Brain microvascular endothelial cell (primary cell): ENCODE measurements at regions not wholly inside any gene's neighbourhood (a gene's known extent, or its start where the extent isn't known, plus 50 kb on each side); places are given as distances from the start of the nearest gene placed in this dataset.

Experiments
- DNase-seq: peaks from one replicate; pipeline ENCODE4 v3.0.0-alpha.2; 2020
- H3K27ac ChIP-seq: fragments of 250-450 bp; sonication (Bioruptor Pico); 2 replicates; pipeline ENCODE4 v1.5.1; 2020; ENCODE audit warnings: mild to moderate bottlenecking, moderate library complexity
- H3K27me3 ChIP-seq: fragments of 250-450 bp; sonication (Bioruptor Pico); replicated peaks from 2 replicates; pipeline ENCODE4 v1.5.1; 2020; ENCODE audit warnings: mild to moderate bottlenecking
- H3K36me3 ChIP-seq: fragments of 250-450 bp; sonication (Bioruptor Pico); replicated peaks from 2 replicates; pipeline ENCODE4 v1.5.1; 2020; ENCODE audit warnings: mild to moderate bottlenecking
- H3K4me3 ChIP-seq: 2 replicates; pipeline ENCODE4 v1.5.1; 2011; ENCODE audit warnings: low read depth, mild to moderate bottlenecking, control low read depth, low read length, moderate library complexity
- in situ Hi-C: cut with HindIII; loops from 2 replicates; pipeline ENCODE4 v1.10.0; 2017; ENCODE audit warnings: low sequenced_read_pairs, low pct_ligation_motif_present
- TF ChIP-seq, protein P1 (sequence below): IDR thresholded peaks from 2 replicates; pipeline ENCODE4 v1.5.1; 2011; ENCODE audit warnings: low read depth, mild to moderate bottlenecking, moderate library complexity, low read length, control low read depth, inconsistent platforms; ENCODE audit errors: missing control alignments

GRCh38 chr18:78523850-78524249 lies 455.8 kb upstream of the SALL3 start:
- TF ChIP-seq, protein P1, sequence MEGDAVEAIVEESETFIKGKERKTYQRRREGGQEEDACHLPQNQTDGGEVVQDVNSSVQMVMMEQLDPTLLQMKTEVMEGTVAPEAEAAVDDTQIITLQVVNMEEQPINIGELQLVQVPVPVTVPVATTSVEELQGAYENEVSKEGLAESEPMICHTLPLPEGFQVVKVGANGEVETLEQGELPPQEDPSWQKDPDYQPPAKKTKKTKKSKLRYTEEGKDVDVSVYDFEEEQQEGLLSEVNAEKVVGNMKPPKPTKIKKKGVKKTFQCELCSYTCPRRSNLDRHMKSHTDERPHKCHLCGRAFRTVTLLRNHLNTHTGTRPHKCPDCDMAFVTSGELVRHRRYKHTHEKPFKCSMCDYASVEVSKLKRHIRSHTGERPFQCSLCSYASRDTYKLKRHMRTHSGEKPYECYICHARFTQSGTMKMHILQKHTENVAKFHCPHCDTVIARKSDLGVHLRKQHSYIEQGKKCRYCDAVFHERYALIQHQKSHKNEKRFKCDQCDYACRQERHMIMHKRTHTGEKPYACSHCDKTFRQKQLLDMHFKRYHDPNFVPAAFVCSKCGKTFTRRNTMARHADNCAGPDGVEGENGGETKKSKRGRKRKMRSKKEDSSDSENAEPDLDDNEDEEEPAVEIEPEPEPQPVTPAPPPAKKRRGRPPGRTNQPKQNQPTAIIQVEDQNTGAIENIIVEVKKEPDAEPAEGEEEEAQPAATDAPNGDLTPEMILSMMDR: no peak
- Histone ChIP-seq H3K27me3 (no peaks in the 10 kb centered on the region), H3K4me3 (no peak overlapping the region), H3K36me3 (no peaks in the 10 kb centered on the region), H3K27ac (no peak overlapping the region)
- no peak for DNase-seq
- in situ Hi-C loops: no loop called here

GRCh38 chr18:78525366-78526111 lies 454.1 kb upstream of the SALL3 start:
- H3K27me3 ChIP-seq: no peaks in the 10 kb centered on the region
- H3K27ac ChIP-seq: no peak overlapping the region
- in situ Hi-C loops: no loop called here
- DNase-seq: peak; percentile 5
- TF ChIP-seq, protein P1: no peak
- H3K4me3 ChIP-seq: no peak overlapping the region
- H3K36me3 ChIP-seq: no peaks in the 10 kb centered on the region

DNA sequence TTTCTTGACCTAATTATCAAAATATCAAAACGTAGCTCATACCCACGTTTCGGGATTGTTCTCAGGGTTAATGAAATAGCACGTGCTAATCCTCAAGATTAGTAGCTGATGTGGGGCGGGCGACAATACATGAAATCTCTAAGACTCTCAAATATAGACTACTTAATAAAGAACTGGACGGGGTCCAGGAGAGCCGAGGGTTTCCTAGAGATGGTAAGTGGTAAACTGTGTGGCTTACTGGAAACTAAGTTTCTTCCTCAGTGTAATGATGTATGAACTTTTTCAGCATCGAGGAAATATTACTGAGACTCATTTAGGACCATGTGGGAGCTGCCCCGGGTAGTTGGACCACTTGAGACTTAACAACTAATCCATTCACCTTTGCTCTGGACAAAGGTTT lies 453.3 kb upstream of the SALL3 start:
- in situ Hi-C loops: no loop called here
- TF ChIP-seq, protein P1: no peak
- DNase-seq: no peak
- H3K27me3 ChIP-seq: no peaks in the 10 kb centered on the region
- H3K36me3 ChIP-seq: no peaks in the 10 kb centered on the region
- H3K27ac ChIP-seq: no peak overlapping the region
- no peak overlapping the region for H3K4me3 ChIP-seq

DNA sequence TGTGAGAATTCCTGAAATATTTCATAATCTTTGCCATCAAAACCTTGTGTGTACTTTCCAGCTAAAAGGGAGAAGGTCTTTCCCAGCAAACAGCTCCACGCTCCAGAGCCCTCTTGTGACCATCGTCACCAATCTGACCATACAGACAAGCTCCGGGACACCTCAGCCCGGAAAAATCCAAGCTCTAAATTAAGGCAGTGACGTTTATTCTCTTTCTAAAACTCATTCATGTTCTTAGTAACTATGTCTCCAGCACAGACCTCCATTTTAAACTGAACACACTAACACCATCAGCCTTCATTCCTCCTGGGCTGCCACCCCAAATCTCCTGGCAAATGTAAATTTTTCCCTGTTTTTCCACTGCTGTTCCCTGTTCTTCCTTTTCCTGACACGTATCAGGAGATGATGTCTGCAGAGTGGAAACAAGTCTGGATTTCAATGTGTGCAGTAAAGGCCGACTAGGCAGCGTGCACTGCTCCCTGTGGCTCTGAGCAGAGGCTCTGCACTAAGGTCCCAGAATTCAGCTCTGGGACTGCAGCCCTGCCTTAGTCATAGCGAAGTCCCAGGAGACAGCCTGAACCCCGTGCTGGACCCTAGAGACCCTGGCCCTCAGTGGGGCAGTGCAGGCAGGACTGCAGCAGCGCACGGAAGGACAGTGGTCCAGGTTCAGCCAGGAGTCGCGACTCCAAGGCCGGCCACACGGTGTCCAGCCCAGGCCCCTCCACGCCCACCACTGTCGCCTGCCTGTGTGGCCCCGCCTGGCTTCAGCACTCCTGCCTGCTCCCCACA lies 452.5 kb upstream of the SALL3 start:
- no peak overlapping the region for H3K27ac ChIP-seq
- no peaks in the 10 kb centered on the region for H3K36me3 ChIP-seq
- DNase-seq: no peak
- no peak overlapping the region for H3K4me3 ChIP-seq
- TF ChIP-seq, protein P1: no peak
- in situ Hi-C loops: no loop called here
- H3K27me3 ChIP-seq: no peaks in the 10 kb centered on the region

DNA sequence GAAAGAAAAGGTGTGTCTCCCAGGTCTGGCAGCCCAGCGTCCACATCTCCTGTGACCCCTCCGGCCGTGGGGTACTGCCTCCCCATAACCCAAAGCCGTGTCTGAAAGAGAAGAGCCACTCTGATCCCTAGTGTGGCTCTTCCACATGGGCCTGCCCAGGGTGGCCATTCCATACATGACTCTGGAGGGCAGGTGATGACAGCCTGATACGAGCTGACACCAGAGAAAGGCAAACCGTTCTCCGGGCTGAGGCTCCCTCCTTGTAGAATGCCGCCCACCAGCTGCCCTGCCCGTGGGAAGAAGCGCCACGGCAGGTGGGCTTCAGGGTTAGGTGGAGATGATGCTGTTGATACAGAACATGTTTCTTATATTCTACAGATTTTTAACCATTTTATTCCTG lies 451.6 kb upstream of the SALL3 start:
- Histone ChIP-seq H3K27me3 (no peaks in the 10 kb centered on the region), H3K4me3 (no peak overlapping the region), H3K36me3 (no peaks in the 10 kb centered on the region), H3K27ac (no peak overlapping the region)
- in situ Hi-C loops: no loop called here
- TF ChIP-seq, protein P1: no peak
- DNase-seq: no peak
